ENCODE measurements at regions not wholly inside any gene's neighbourhood (a gene's known extent, or its start where the extent isn't known, plus 50 kb on each side); places are given as distances from the start of the nearest gene placed in this dataset.

GRCh38 chr9:118606668-118607067 is 762.6 kb downstream of the BRINP1 start:
- TF ChIP-seq CTCF (IDR thresholded peaks at IDR 0.05; ENCODE audit: low read length), result no peak
- no peak for TF ChIP-seq EZH2 (IDR thresholded peaks at IDR 0.05; ENCODE audit: borderline replicate concordance, low read length)

Measured in OCI-LY1 (cell line).